ENCODE measurements at regions not wholly inside any gene's neighbourhood (a gene's known extent, or its start where the extent isn't known, plus 50 kb on each side); places are given as distances from the start of the nearest gene placed in this dataset.
"Not testable (repeated sequence)": the region's sequence is repeated elsewhere in the genome, so short reads cannot be mapped to it uniquely, and the experiment has no call there.

GRCh38 chr15:28789401-28790114 is 58.9 kb downstream of the GOLGA6L7 start:
- DNase-seq, result peak; percentile 5

- DNase-seq, result not testable (repeated sequence)
Observed at GRCh38 chr15:28788649-28789400, 59.6 kb downstream of the GOLGA6L7 start.

GRCh38 chr15:28788176-28788575 is 60.3 kb downstream of the GOLGA6L7 start:
- DNase-seq, result not testable (repeated sequence)

- no peak for DNase-seq
Observed at GRCh38 chr15:28786521-28786920, 61.9 kb downstream of the GOLGA6L7 start.

- DNase-seq, result not testable (repeated sequence)
Observed at GRCh38 chr15:28784347-28785163, 63.9 kb downstream of the GOLGA6L7 start.

- DNase-seq, result no peak
Observed at GRCh38 chr15:28783873-28784272, 64.6 kb downstream of the GOLGA6L7 start.

- DNase-seq, result no peak
Observed at GRCh38 chr15:28783466-28783865, 65.0 kb downstream of the GOLGA6L7 start.

- not testable (repeated sequence) for DNase-seq
Observed at GRCh38 chr15:28778397-28778796, 66.2 kb upstream of the GOLGA8M start.

GRCh38 chr15:28772857-28773256 is 60.6 kb upstream of the GOLGA8M start:
- not testable (repeated sequence) for DNase-seq

All from CD4-positive, alpha-beta T cell treated with Interferon gamma for 1 hour (primary cell).